K562 (cell line): ENCODE measurements at regions not wholly inside any gene's neighbourhood (a gene's known extent, or its start where the extent isn't known, plus 50 kb on each side); places are given as distances from the start of the nearest gene placed in this dataset.

Experiments
- ATAC-seq: fragments of 200-7000 bp; cut with Tn5 transposase; 3 replicates; pipeline ENCODE4 v1.9.1; 2020; ENCODE audit warnings: moderate library complexity
- BruUV-seq: library from RNA; stranded (reverse); fragments of 400-500 nt; replicated peaks from 2 replicates; lab custom pipeline; 2021; lab: Mats Ljungman, UMichigan
- CTCF ChIA-PET: fragments of 300-600 bp; formaldehyde crosslinking; extraction: SDS; loops from one replicate; lab custom pipeline; 2021; ENCODE audit warnings: low intra/inter-chr PET ratio; lab: Yijun Ruan, JAX
- POLR2A ChIA-PET: fragments of 300-600, 350-650 bp; sonication (Branson Sonifier 250); formaldehyde crosslinking; extraction: SDS; loops from one replicate; lab custom pipeline; 2021; ENCODE audit warnings: antibody characterized with exemption, inconsistent platforms; lab: Yijun Ruan, JAX
- DNase-seq, 4 experiments: peaks; one replicate each; pipeline versions ENCODE4 v3.0.0 to v3.0.0-alpha.2; 2011 to 2018; ENCODE audit warnings: low spot score in 3 of 4, mixed read lengths in 3 of 4; ENCODE audit errors: extremely low read depth in 1 of 4
- FAIRE-seq: peaks from 2 replicates; lab custom pipeline; 2011; peaks lifted over from hg19 to GRCh38; lab: Jason Lieb, UNC
- H2AFZ ChIP-seq: 2 replicates; pipeline ENCODE4 v1.6.0; 2011; ENCODE audit warnings: low read depth, low read length, control low read depth, inconsistent platforms
- H3K27ac ChIP-seq: fragments of 200-600 bp; 3 replicates; pipeline ENCODE4 v1.8.0; 2011; ENCODE audit warnings: low read depth, mild to moderate bottlenecking, control low read depth, inconsistent platforms, low read length, moderate library complexity, mixed read lengths; ENCODE audit errors: extremely low read depth
- H3K27me3 ChIP-seq, 2 experiments: fragments of 300-600 bp in 1 of 2; 2 replicates in 1 of 2; 3 replicates in 1 of 2; pipeline versions ENCODE4 v1.6.0 to v1.8.0; 2011; ENCODE audit warnings: inconsistent platforms in 2 of 2, low read length in 2 of 2, mild to moderate bottlenecking in 1 of 2, mixed read lengths in 1 of 2, moderate library complexity in 1 of 2; ENCODE audit not compliant: control insufficient read depth in 2 of 2, insufficient read depth in 2 of 2
- H3K36me3 ChIP-seq: fragments of 300-600 bp; 3 replicates; pipeline ENCODE4 v1.8.0; 2011; ENCODE audit warnings: mild to moderate bottlenecking, low read length, inconsistent platforms; ENCODE audit not compliant: control insufficient read depth, insufficient read depth
- H3K4me1 ChIP-seq, 2 experiments: fragments of 200-600 bp in 1 of 2; replicated peaks in 1 of 2; 2 replicates in 1 of 2; 3 replicates in 1 of 2; pipeline versions ENCODE4 v1.5.1 to v1.8.0; 2011; ENCODE audit warnings: inconsistent platforms in 2 of 2, low read length in 2 of 2, mild to moderate bottlenecking in 1 of 2, mixed read lengths in 1 of 2, moderate library complexity in 1 of 2; ENCODE audit not compliant: control insufficient read depth in 2 of 2, insufficient read depth in 2 of 2
- H3K4me2 ChIP-seq: 2 replicates; pipeline ENCODE4 v1.6.1; 2011; ENCODE audit warnings: low read length, control low read depth, inconsistent platforms, mixed read lengths; ENCODE audit not compliant: insufficient read depth
- H3K4me3 ChIP-seq: fragments of 200-600 bp; sonication (generic), shearing (Covaris generic); 2 replicates; pipeline ENCODE4 v1.5.1; 2016; ENCODE audit warnings: control low read depth, inconsistent platforms
- H3K79me2 ChIP-seq: fragments of 200-600 bp; 3 replicates; pipeline ENCODE4 v1.8.0; 2011; ENCODE audit warnings: low read length, inconsistent platforms; ENCODE audit not compliant: control insufficient read depth, insufficient read depth
- H3K9ac ChIP-seq, 2 experiments: 2 replicates each; pipeline versions ENCODE4 v1.6.0 to v1.6.1; 2011; ENCODE audit warnings: low read depth in 2 of 2, low read length in 2 of 2, control low read depth in 1 of 2, inconsistent platforms in 1 of 2, mild to moderate bottlenecking in 1 of 2, mixed read lengths in 1 of 2; ENCODE audit not compliant: insufficient read depth in 1 of 2
- H3K9me1 ChIP-seq: one replicate; pipeline ENCODE4 v1.6.0; 2011; ENCODE audit warnings: inconsistent platforms, mild to moderate bottlenecking, low read length, moderate library complexity; ENCODE audit not compliant: control insufficient read depth, insufficient read depth
- H3K9me3 ChIP-seq: replicated peaks from 2 replicates; pipeline ENCODE4 v1.5.1; 2011; ENCODE audit warnings: low read depth, low read length, inconsistent platforms; ENCODE audit not compliant: control insufficient read depth, insufficient read depth
- H4K20me1 ChIP-seq: replicated peaks from 2 replicates; pipeline ENCODE4 v1.6.1; 2011; ENCODE audit warnings: low read length, inconsistent platforms, mixed read lengths; ENCODE audit not compliant: control insufficient read depth, insufficient read depth
- DPF2 ChIP-seq: fragments of 450-650 bp; IDR thresholded peaks from 2 replicates; pipeline ENCODE4 v1.6.1; 2016
- GTF2B ChIP-seq: IDR thresholded peaks from 2 replicates; pipeline ENCODE4 v1.6.1; 2011; ENCODE audit not compliant: insufficient read length; ENCODE audit errors: extremely low read depth
- MYNN ChIP-seq, 2 experiments: sonication (generic); formaldehyde crosslinking in 1 of 2; IDR thresholded peaks; 2 replicates each; pipeline versions ENCODE4 v1.5.0 to v1.6.1; 2016 to 2020; ENCODE audit warnings: antibody characterized with exemption in 1 of 2, missing genetic modification reagents in 1 of 2
- PBX2 ChIP-seq, 2 experiments: IDR thresholded peaks in 1 of 2; conservative IDR thresholded peaks in 1 of 2; 2 replicates each; pipeline ENCODE4 v1.6.1; 2016; ENCODE audit warnings: low read depth in 2 of 2, mild to moderate bottlenecking in 1 of 2, missing compliant biosample characterization in 1 of 2, missing genetic modification characterization in 1 of 2, moderate library complexity in 1 of 2
- POU5F1 ChIP-seq: fragments of 150-350 bp; IDR thresholded peaks from 2 replicates; pipeline ENCODE4 v1.6.1; 2014; ENCODE audit warnings: borderline replicate concordance, low read length, low read depth, mild to moderate bottlenecking; ENCODE audit not compliant: partially characterized antibody
- SIN3B ChIP-seq: fragments of 450-650 bp; IDR thresholded peaks from 2 replicates; pipeline ENCODE4 v1.6.1; 2017; ENCODE audit warnings: low read depth, mild to moderate bottlenecking, moderate library complexity
- SMAD1 ChIP-seq: fragments of 150-350 bp; IDR thresholded peaks from 2 replicates; pipeline ENCODE4 v1.6.1; 2014; ENCODE audit warnings: low read length, low read depth; ENCODE audit not compliant: partially characterized antibody
- SP2 ChIP-seq: IDR thresholded peaks from 2 replicates; pipeline ENCODE4 v1.6.1; 2011; ENCODE audit warnings: mild to moderate bottlenecking, low read depth, low read length, moderate library complexity; ENCODE audit not compliant: poor library complexity, severe bottlenecking; ENCODE audit errors: extremely low read depth
- ZC3H4 ChIP-seq: sonication (generic); formaldehyde crosslinking; IDR thresholded peaks from 2 replicates; pipeline ENCODE4 v1.9.0; 2021; ENCODE audit warnings: missing genetic modification reagents, borderline replicate concordance
- ZNF75A ChIP-seq: fragments of 450-650 bp; formaldehyde crosslinking; IDR thresholded peaks from 2 replicates; pipeline ENCODE4 v1.4.0; 2020; ENCODE audit warnings: mild to moderate bottlenecking
- WGBS: fragments of 100-300 bp; shearing (Covaris generic); methylation state at CpG from one replicate; pipeline ENCODE4 v1.1.6; 2016; ENCODE audit warnings: low coverage, mixed read lengths; ENCODE audit not compliant: insufficient coverage; ENCODE audit errors: missing lambda C conversion rate; 5-methylcytosine and 5-hydroxymethylcytosine counted together
- in situ Hi-C: fragments of 300-500 bp; cut with MboI; formaldehyde crosslinking; loops from 4 replicates; pipeline ENCODE4 v1.15.0; 2018; ENCODE audit warnings: inconsistent platforms, mixed read lengths
- intact Hi-C: fragments of 100-400 bp; cut with micrococcal nuclease; formaldehyde crosslinking; loops from 2 replicates; pipeline ENCODE4 v1.14.2; 2022
- TF ChIP-seq, protein P1 (sequence below): sonication (generic); formaldehyde crosslinking; IDR thresholded peaks from 2 replicates; pipeline ENCODE4 v1.8.0; 2023; ENCODE audit warnings: mild to moderate bottlenecking, missing genetic modification reagents
- TF ChIP-seq, protein P2 (sequence below): fragments of 450-650 bp; IDR thresholded peaks from 2 replicates; pipeline ENCODE4 v1.6.1; 2016
- TF ChIP-seq, protein P3 (sequence below): sonication (generic); formaldehyde crosslinking; IDR thresholded peaks from 2 replicates; pipeline ENCODE4 v1.4.0; 2020; ENCODE audit warnings: mild to moderate bottlenecking, missing genetic modification reagents

- TF ChIP-seq PBX2 (CRISPR knock-in tag; IDR thresholded peaks at IDR 0.05; ENCODE audit: low read depth) (no peak), PBX2 (tag; conservative IDR thresholded peaks at IDR 0.05; ENCODE audit: low read depth) (no peak), ZNF75A (CRISPR knock-in tag) (no peak)
Measured at GRCh38 chr4:169851750-169852149, 94.0 kb upstream of the HPF1 start (continued).

DNA sequence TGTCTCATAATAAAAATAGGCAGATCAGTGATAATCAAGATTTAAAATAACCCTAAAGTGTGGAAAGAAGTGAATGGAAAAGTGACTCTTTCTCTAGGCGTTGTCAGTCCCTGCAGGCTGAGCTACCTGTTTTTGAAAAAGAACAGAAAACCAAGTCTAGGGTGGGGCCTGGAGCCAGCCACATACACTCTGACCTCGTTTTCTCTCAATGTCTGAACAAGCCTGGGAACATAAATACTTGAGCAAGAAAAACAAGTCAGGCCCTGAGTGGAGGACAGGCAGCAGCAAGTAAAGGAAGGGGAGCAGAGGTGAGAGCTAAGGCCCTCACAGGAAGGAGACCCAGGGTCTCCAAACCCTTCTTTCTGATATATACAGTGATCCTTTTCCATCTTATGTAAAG lies 91.7 kb upstream of the HPF1 start:
- CTCF ChIA-PET: no interaction called here
- Histone ChIP-seq H3K9me1 (no peaks in the 10 kb centered on the region), H3K4me1 (no peaks in the 10 kb centered on the region), H3K4me2 (no peak overlapping the region), H3K79me2 (no peaks in the 10 kb centered on the region), H2AFZ (no peak overlapping the region), H3K27me3 (no peaks in the 10 kb centered on the region), H3K36me3 (no peaks in the 10 kb centered on the region), H3K9ac (no peak overlapping the region), H4K20me1 (no peaks in the 10 kb centered on the region), H3K4me3 (no peak overlapping the region), H3K9me3 (no peaks in the 10 kb centered on the region), H3K27ac (no peak overlapping the region)
- 0% methylated on average over 2 of the region's 2 CpGs for WGBS
- POLR2A ChIA-PET: interaction anchor here (0.5 to 0.6 kb wide), 2 partner anchors 10 to 38 kb away, joined by 3 read pairs; no protein-coding TSS in a partner anchor
- no TSS peak for BruUV-seq
- in situ Hi-C loops: no loop called here
- ATAC-seq (no peak), FAIRE-seq (no peak), DNase-seq (no peak)
- intact Hi-C loops: no loop called here
- TF ChIP-seq DPF2: no peak
- TF ChIP-seq, protein P1, sequence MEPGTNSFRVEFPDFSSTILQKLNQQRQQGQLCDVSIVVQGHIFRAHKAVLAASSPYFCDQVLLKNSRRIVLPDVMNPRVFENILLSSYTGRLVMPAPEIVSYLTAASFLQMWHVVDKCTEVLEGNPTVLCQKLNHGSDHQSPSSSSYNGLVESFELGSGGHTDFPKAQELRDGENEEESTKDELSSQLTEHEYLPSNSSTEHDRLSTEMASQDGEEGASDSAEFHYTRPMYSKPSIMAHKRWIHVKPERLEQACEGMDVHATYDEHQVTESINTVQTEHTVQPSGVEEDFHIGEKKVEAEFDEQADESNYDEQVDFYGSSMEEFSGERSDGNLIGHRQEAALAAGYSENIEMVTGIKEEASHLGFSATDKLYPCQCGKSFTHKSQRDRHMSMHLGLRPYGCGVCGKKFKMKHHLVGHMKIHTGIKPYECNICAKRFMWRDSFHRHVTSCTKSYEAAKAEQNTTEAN (CRISPR knock-in tag): no peak
- TF ChIP-seq, protein P2, sequence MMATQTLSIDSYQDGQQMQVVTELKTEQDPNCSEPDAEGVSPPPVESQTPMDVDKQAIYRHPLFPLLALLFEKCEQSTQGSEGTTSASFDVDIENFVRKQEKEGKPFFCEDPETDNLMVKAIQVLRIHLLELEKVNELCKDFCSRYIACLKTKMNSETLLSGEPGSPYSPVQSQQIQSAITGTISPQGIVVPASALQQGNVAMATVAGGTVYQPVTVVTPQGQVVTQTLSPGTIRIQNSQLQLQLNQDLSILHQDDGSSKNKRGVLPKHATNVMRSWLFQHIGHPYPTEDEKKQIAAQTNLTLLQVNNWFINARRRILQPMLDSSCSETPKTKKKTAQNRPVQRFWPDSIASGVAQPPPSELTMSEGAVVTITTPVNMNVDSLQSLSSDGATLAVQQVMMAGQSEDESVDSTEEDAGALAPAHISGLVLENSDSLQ: no peak
- TF ChIP-seq GTF2B: no peak
- TF ChIP-seq MYNN (IDR thresholded peaks at IDR 0.05): no peak
- TF ChIP-seq MYNN (CRISPR knock-in tag; IDR thresholded peaks at IDR 0.05): no peak
- no peak for TF ChIP-seq SIN3B
- TF ChIP-seq POU5F1: no peak
- no peak for TF ChIP-seq ZC3H4 (CRISPR knock-in tag)
- TF ChIP-seq SMAD1: no peak
- no peak for TF ChIP-seq SP2
- TF ChIP-seq, protein P3, sequence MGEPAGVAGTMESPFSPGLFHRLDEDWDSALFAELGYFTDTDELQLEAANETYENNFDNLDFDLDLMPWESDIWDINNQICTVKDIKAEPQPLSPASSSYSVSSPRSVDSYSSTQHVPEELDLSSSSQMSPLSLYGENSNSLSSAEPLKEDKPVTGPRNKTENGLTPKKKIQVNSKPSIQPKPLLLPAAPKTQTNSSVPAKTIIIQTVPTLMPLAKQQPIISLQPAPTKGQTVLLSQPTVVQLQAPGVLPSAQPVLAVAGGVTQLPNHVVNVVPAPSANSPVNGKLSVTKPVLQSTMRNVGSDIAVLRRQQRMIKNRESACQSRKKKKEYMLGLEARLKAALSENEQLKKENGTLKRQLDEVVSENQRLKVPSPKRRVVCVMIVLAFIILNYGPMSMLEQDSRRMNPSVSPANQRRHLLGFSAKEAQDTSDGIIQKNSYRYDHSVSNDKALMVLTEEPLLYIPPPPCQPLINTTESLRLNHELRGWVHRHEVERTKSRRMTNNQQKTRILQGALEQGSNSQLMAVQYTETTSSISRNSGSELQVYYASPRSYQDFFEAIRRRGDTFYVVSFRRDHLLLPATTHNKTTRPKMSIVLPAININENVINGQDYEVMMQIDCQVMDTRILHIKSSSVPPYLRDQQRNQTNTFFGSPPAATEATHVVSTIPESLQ (CRISPR knock-in tag): no peak
